MM.1S (cell line): ENCODE measurements at regions not wholly inside any gene's neighbourhood (a gene's known extent, or its start where the extent isn't known, plus 50 kb on each side); places are given as distances from the start of the nearest gene placed in this dataset.

Experiments
- CTCF ChIP-seq: fragments of 300-600 bp; sonication (generic); IDR thresholded peaks from 2 replicates; pipeline ENCODE4 v1.5.1; 2016; ENCODE audit warnings: antibody characterized with exemption, low read length, mixed read lengths
- EZH2 ChIP-seq: fragments of 300-600 bp; sonication (generic); optimal IDR thresholded peaks from 2 replicates; pipeline ENCODE3; 2017; ENCODE audit warnings: low read depth, mild to moderate bottlenecking, antibody characterized with exemption, low read length, mixed read lengths

DNA sequence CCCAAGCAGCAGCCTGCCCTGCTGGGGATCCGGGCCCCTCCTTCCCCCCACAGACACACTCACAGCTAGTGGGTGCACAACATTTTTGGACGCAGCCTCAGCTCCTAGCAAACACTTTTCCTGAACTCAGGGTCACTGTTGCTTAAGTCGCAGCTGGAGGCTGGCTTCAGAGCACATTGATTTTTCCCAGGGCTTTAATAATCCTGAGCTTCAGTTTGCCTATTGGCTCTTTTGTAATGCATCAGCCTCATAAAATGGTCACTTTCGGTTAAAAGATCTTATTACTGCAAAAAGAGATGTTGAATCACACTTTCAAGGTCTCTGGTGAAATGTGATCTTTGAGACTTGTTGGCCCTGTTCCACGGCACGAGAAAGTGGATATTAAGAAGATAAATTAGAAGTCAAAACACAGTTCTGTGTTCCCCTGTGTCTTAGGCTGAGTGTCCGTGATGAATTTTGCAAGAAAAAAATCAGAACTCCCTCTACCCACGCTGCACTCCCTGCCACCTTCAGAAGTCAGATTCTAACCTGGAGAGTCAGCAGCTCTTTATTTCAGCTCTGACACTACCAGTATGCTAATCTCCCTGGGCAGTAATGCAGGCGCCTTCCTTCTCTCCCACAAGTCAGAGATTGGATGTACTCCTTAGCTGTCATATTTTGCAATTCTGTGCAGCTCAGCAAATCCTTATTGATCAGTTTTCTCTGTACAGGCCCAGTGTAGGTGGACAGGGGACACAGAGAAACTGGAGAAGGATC, 158.2 kb upstream of the E2F8 start:
- TF ChIP-seq CTCF (no peak), EZH2 (no peak)
